Fibroblast of pulmonary artery (primary cell): ENCODE measurements at regions not wholly inside any gene's neighbourhood (a gene's known extent, or its start where the extent isn't known, plus 50 kb on each side); places are given as distances from the start of the nearest gene placed in this dataset.

Source experiments
- DNase-seq: peaks from one replicate; pipeline ENCODE4 v3.0.0-alpha.2; 2010; ENCODE audit warnings: low read depth
- H3K4me3 ChIP-seq: replicated peaks from 2 replicates; pipeline ENCODE4 v1.5.1; 2011; ENCODE audit warnings: low read depth, mild to moderate bottlenecking, control low read depth, low read length, moderate library complexity
- CTCF ChIP-seq: IDR thresholded peaks from 2 replicates; pipeline ENCODE4 v1.5.1; 2011; ENCODE audit warnings: mild to moderate bottlenecking, control low read depth, low read length, inconsistent platforms; ENCODE audit errors: missing control alignments

- H3K4me3 ChIP-seq, result no peak overlapping the region
- DNase-seq, result no peak
- no peak for TF ChIP-seq CTCF
Measured at GRCh38 chr19:34118879-34119748, 53.2 kb upstream of the LSM14A start.

- TF ChIP-seq CTCF, result no peak
- no peak for DNase-seq
- H3K4me3 ChIP-seq, result no peak overlapping the region
Measured at GRCh38 chr19:34120141-34120540, 52.2 kb upstream of the LSM14A start.

- H3K4me3 ChIP-seq, result no peak overlapping the region
- TF ChIP-seq CTCF, result peak; percentile 93
- DNase-seq, result peak; percentile 71
Measured at GRCh38 chr19:34120846-34121639, 51.3 kb upstream of the LSM14A start.
